H4 (cell line): ENCODE measurements at regions not wholly inside any gene's neighbourhood (a gene's known extent, or its start where the extent isn't known, plus 50 kb on each side); places are given as distances from the start of the nearest gene placed in this dataset.

Experiments
- DNase-seq: peaks from one replicate; pipeline ENCODE4 v3.0.0-alpha.2; 2015; ENCODE audit warnings: low spot score

- peak; percentile 18 for DNase-seq
These were observed 68.6 kb upstream of the CCN6 start for GRCh38 chr6:111985202-111985731.

- no peak for DNase-seq
These were observed 67.3 kb upstream of the CCN6 start for GRCh38 chr6:111986651-111987050.

- no peak for DNase-seq
These were observed 66.6 kb upstream of the CCN6 start for GRCh38 chr6:111987295-111987694.

GRCh38 chr6:111988926-111989325 is 65.0 kb upstream of the CCN6 start:
- DNase-seq, result no peak

- DNase-seq, result no peak
These were observed 64.2 kb upstream of the CCN6 start for GRCh38 chr6:111989743-111990142.

GRCh38 chr6:111990214-111990613 is 63.7 kb upstream of the CCN6 start:
- no peak for DNase-seq

GRCh38 chr6:111992851-111993250 is 61.1 kb upstream of the CCN6 start:
- DNase-seq, result no peak

GRCh38 chr6:111993342-111993741 is 60.6 kb upstream of the CCN6 start:
- no peak for DNase-seq

GRCh38 chr6:111994791-111995190 is 59.1 kb upstream of the CCN6 start:
- DNase-seq, result no peak

GRCh38 chr6:111995404-111995803 is 58.5 kb upstream of the CCN6 start:
- DNase-seq, result no peak

GRCh38 chr6:111996144-111996865 is 57.6 kb upstream of the CCN6 start:
- no peak for DNase-seq

GRCh38 chr6:111997078-111997852 is 56.6 kb upstream of the CCN6 start:
- DNase-seq, result peak; percentile 66

- DNase-seq, result no peak
These were observed 56.1 kb upstream of the CCN6 start for GRCh38 chr6:111997853-111998208.

- DNase-seq, result no peak
These were observed 51.6 kb upstream of the CCN6 start for GRCh38 chr6:112002307-112002706.
